Neural cell (in vitro differentiated cells): ENCODE measurements at regions not wholly inside any gene's neighbourhood (a gene's known extent, or its start where the extent isn't known, plus 50 kb on each side); places are given as distances from the start of the nearest gene placed in this dataset.

ENCODE experiments used
- H2AFZ ChIP-seq: fragments of 200-600, 300-800 bp; sonication (generic), shearing (Covaris generic); 2 replicates; pipeline ENCODE4 v1.6.0; 2014; ENCODE audit warnings: low read depth, mild to moderate bottlenecking, antibody characterized with exemption, low read length, moderate library complexity
- H3F3A ChIP-seq: fragments of 200-600 bp; shearing (Covaris generic); 2 replicates; pipeline ENCODE4 v1.6.1; 2016; ENCODE audit warnings: mild to moderate bottlenecking, moderate library complexity, mixed read lengths, antibody characterized with exemption, low read length; ENCODE audit not compliant: insufficient read depth, poor library complexity, severe bottlenecking
- H3K27ac ChIP-seq: fragments of 200-600, 300-800 bp; sonication (generic), shearing (Covaris generic); 2 replicates; pipeline ENCODE4 v1.5.1; 2014; ENCODE audit warnings: mild to moderate bottlenecking, low read length, moderate library complexity
- H3K27me3 ChIP-seq: fragments of 300-800, 200-600 bp; sonication (generic), shearing (Covaris generic); 2 replicates; pipeline ENCODE4 v1.6.0; 2014; ENCODE audit warnings: mild to moderate bottlenecking, low read depth, low read length, moderate library complexity; ENCODE audit not compliant: insufficient read depth
- H3K36me3 ChIP-seq: fragments of 300-800, 200-600 bp; sonication (generic), shearing (Covaris generic); 2 replicates; pipeline ENCODE4 v1.5.1; 2014; ENCODE audit warnings: mild to moderate bottlenecking, antibody characterized with exemption, low read length, moderate library complexity; ENCODE audit not compliant: insufficient read depth
- H3K4me2 ChIP-seq: fragments of 300-800, 200-600 bp; sonication (generic), shearing (Covaris generic); 2 replicates; pipeline ENCODE4 v1.6.0; 2014; ENCODE audit warnings: mild to moderate bottlenecking, low read length
- H3K4me3 ChIP-seq: fragments of 300-800, 200-600 bp; sonication (generic), shearing (Covaris generic); 2 replicates; pipeline ENCODE4 v1.5.1; 2014; ENCODE audit warnings: mild to moderate bottlenecking, low read length, moderate library complexity
- H3K79me2 ChIP-seq: fragments of 200-600 bp; shearing (Covaris generic); replicated peaks from 2 replicates; pipeline ENCODE4 v1.6.0; 2014; ENCODE audit warnings: mild to moderate bottlenecking, low read length, moderate library complexity; ENCODE audit not compliant: insufficient read depth
- H3K9ac ChIP-seq: fragments of 300-800, 200-600 bp; sonication (generic), shearing (Covaris generic); 2 replicates; pipeline ENCODE4 v1.6.1; 2016; ENCODE audit warnings: mild to moderate bottlenecking, low read length, mixed read lengths
- H3K9me2 ChIP-seq: fragments of 200-600 bp; shearing (Covaris generic); 2 replicates; pipeline ENCODE4 v1.6.1; 2016; ENCODE audit warnings: mild to moderate bottlenecking, low read length, mixed read lengths; ENCODE audit not compliant: insufficient read depth
- H3K9me3 ChIP-seq: fragments of 200-600, 300-800 bp; sonication (generic), shearing (Covaris generic); 2 replicates; pipeline ENCODE4 v1.6.1; 2016; ENCODE audit warnings: mild to moderate bottlenecking, mixed run types, low read length, moderate library complexity, mixed read lengths
- H4K20me1 ChIP-seq: fragments of 200-600 bp; shearing (Covaris generic); 2 replicates; pipeline ENCODE4 v1.6.1; 2016; ENCODE audit warnings: mild to moderate bottlenecking, mixed run types; ENCODE audit not compliant: insufficient read depth
- CTCF ChIP-seq: fragments of 450-650 bp; IDR thresholded peaks from 2 replicates; pipeline ENCODE4 v1.5.1; 2014; ENCODE audit warnings: antibody characterized with exemption, mild to moderate bottlenecking, moderate library complexity; ENCODE audit not compliant: poor library complexity, severe bottlenecking
- EP300 ChIP-seq: fragments of 450-650 bp; conservative IDR thresholded peaks from 2 replicates; pipeline ENCODE4 v1.6.1; 2014; ENCODE audit warnings: antibody characterized with exemption, mild to moderate bottlenecking, moderate library complexity; ENCODE audit not compliant: poor library complexity, severe bottlenecking
- EZH2 ChIP-seq: fragments of 200-600, 300-800 bp; shearing (Covaris generic), sonication (generic); IDR thresholded peaks from 2 replicates; pipeline ENCODE4 v1.6.1; 2014; ENCODE audit warnings: antibody characterized with exemption, low read length, borderline replicate concordance, mild to moderate bottlenecking; ENCODE audit not compliant: insufficient read depth, poor library complexity, severe bottlenecking
- MXI1 ChIP-seq: fragments of 450-650 bp; conservative IDR thresholded peaks from 2 replicates; pipeline ENCODE4 v1.6.1; 2014; ENCODE audit warnings: antibody characterized with exemption, mild to moderate bottlenecking; ENCODE audit not compliant: poor library complexity, severe bottlenecking
- POLR2AphosphoS5 ChIP-seq: IDR thresholded peaks from 2 replicates; pipeline ENCODE4 v1.6.1; 2012
- RAD21 ChIP-seq: fragments of 450-650 bp; conservative IDR thresholded peaks from 2 replicates; pipeline ENCODE4 v1.6.1; 2014; ENCODE audit warnings: antibody characterized with exemption, mild to moderate bottlenecking, moderate library complexity
- REST ChIP-seq: IDR thresholded peaks from 2 replicates; pipeline ENCODE4 v1.6.1; 2012; ENCODE audit warnings: borderline replicate concordance
- SMC3 ChIP-seq: fragments of 450-650 bp; conservative IDR thresholded peaks from 2 replicates; pipeline ENCODE4 v1.6.1; 2014; ENCODE audit warnings: antibody characterized with exemption, mild to moderate bottlenecking, moderate library complexity; ENCODE audit not compliant: poor library complexity
- TAF1 ChIP-seq: IDR thresholded peaks from 2 replicates; pipeline ENCODE4 v1.6.1; 2012; ENCODE audit warnings: low read depth

DNA sequence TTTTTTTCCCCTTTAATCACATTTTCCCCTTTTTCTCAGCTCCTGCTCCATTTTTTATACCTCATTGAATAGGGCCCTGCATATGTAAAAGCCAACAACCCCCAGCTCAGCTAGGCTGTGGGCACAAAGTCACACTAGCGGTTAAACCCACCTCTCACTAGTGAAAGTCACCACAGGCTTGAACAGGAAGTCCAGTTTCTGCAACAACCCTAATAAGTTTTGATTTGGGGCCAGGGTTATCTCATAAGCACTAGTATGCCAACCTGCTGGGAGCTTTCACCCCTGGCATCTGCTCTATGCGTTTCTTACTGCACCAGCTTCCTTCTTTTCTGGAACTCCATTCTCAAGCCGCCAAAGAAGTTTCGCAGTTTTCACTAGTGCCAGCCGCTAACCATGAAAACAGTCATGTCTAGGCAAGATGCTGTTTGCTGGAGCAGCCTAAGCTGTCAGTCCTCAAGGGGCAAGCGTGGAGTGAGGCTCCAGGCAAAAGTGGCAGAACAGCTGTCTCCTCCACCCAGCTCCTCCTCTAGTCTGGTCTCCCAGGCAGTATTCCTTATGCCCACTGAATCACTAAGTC lies 197.0 kb upstream of the MEIS1 start:
- H3K79me2 ChIP-seq, result no peaks in the 10 kb centered on the region
- H3K9ac ChIP-seq, result no peak overlapping the region
- no peak overlapping the region for H3K27ac ChIP-seq
- no peak overlapping the region for H2AFZ ChIP-seq
- no peaks in the 10 kb centered on the region for H3K9me2 ChIP-seq
- H3K4me3 ChIP-seq, result no peak overlapping the region
- H3K36me3 ChIP-seq, result no peaks in the 10 kb centered on the region
- TF ChIP-seq EZH2 (no peak), EP300 (no peak), CTCF (no peak), SMC3 (no peak), POLR2AphosphoS5 (no peak), MXI1 (no peak), RAD21 (no peak), REST (no peak), TAF1 (no peak)
- no peaks in the 10 kb centered on the region for H3K27me3 ChIP-seq
- H3K9me3 ChIP-seq, result no peaks in the 10 kb centered on the region
- H4K20me1 ChIP-seq, result no peaks in the 10 kb centered on the region
- H3F3A ChIP-seq, result no peaks in the 10 kb centered on the region
- no peak overlapping the region for H3K4me2 ChIP-seq

DNA sequence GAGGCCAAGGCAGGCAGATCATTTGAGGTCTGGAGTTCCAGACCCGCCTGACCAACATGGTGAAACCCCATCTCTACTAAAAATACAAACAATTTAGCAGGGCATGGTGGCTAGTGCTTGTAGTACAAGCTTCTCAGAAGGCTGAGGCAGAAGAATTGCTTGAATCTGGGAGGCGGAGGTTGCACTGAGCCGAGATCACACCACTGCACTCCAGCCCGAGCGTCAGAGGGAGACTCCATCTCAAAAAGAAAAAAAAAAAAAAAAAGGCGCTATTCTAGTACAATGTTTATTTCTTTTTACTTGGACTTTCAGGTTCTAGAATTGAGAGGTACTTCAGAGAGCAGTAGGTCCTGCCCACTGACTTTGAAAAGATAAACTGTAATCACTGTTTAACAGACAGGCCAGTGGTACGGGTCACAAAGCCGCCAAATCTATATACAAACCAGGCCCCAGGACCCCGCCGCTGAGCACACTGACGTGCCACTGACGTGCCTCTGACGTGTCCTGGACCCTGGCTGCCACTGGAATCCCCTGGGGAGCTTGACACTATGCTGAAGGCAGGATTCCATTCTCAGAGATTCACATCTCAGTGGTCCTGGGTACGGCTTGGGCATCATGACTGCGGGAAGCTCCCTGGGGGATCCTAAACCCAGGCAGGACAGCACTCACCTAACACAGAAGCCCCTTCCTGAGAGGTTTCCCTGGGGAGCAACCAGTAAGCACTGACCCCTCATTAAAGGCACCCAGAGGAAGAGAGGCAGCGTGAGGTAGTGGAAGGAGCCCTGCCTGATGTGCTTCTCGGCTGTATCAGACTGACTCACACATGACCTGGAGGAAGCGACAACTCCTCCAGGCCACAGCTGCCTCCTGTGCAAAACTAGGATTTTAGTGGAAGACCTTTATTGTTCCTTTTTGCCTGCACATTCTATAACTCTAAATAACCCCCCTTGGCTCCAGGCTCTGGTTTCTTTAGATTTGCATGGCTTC lies 197.8 kb upstream of the MEIS1 start:
- H3F3A ChIP-seq, result no peaks in the 10 kb centered on the region
- no peaks in the 10 kb centered on the region for H3K9me2 ChIP-seq
- TF ChIP-seq SMC3, result no peak
- no peak for TF ChIP-seq RAD21
- TF ChIP-seq TAF1, result no peak
- no peak for TF ChIP-seq REST
- TF ChIP-seq POLR2AphosphoS5, result no peak
- no peak for TF ChIP-seq CTCF
- TF ChIP-seq EZH2, result no peak
- TF ChIP-seq MXI1, result no peak
- no peak for TF ChIP-seq EP300
- H4K20me1 ChIP-seq, result no peaks in the 10 kb centered on the region
- H2AFZ ChIP-seq, result no peak overlapping the region
- no peak overlapping the region for H3K27ac ChIP-seq
- no peak overlapping the region for H3K4me3 ChIP-seq
- H3K36me3 ChIP-seq, result no peaks in the 10 kb centered on the region
- H3K4me2 ChIP-seq, result no peak overlapping the region
- no peaks in the 10 kb centered on the region for H3K9me3 ChIP-seq
- no peaks in the 10 kb centered on the region for H3K79me2 ChIP-seq
- H3K27me3 ChIP-seq, result no peaks in the 10 kb centered on the region
- no peak overlapping the region for H3K9ac ChIP-seq
